ENCODE measurements at regions not wholly inside any gene's neighbourhood (a gene's known extent, or its start where the extent isn't known, plus 50 kb on each side); places are given as distances from the start of the nearest gene placed in this dataset.
"Not testable (repeated sequence)": the region's sequence is repeated elsewhere in the genome, so short reads cannot be mapped to it uniquely, and the experiment has no call there.

- H3K4me3 ChIP-seq (ENCODE audit: low read length) = no peak overlapping the region
- DNase-seq (ENCODE audit: low read depth) = peak; percentile 55
- TF ChIP-seq CTCF (IDR thresholded peaks at IDR 0.05; ENCODE audit: insufficient read depth, low read depth, low read length, missing control alignments) = no peak
These were observed 463.2 kb downstream of the KLF5 start for GRCh38 chr13:73521985-73522524.

GRCh38 chr13:73521290-73521624 lies 462.5 kb downstream of the KLF5 start:
- no peak for DNase-seq (ENCODE audit: low read depth)
- H3K4me3 ChIP-seq (ENCODE audit: low read length) = no peak overlapping the region
- TF ChIP-seq CTCF (IDR thresholded peaks at IDR 0.05; ENCODE audit: insufficient read depth, low read depth, low read length, missing control alignments) = no peak

- no peak for TF ChIP-seq CTCF (IDR thresholded peaks at IDR 0.05; ENCODE audit: insufficient read depth, low read depth, low read length, missing control alignments)
- H3K4me3 ChIP-seq (ENCODE audit: low read length) = no peak overlapping the region
- DNase-seq (ENCODE audit: low read depth) = no peak
These were observed 461.9 kb downstream of the KLF5 start for GRCh38 chr13:73520566-73521289.

- DNase-seq (ENCODE audit: low read depth); H3K4me3 ChIP-seq (ENCODE audit: low read length): not testable (repeated sequence)
These were observed 461.3 kb downstream of the KLF5 start for GRCh38 chr13:73520135-73520534.

- TF ChIP-seq CTCF (IDR thresholded peaks at IDR 0.05; ENCODE audit: insufficient read depth, low read depth, low read length, missing control alignments) = no peak
- no peak for DNase-seq (ENCODE audit: low read depth)
- no peak overlapping the region for H3K4me3 ChIP-seq (ENCODE audit: low read length)
These were observed 460.8 kb downstream of the KLF5 start for GRCh38 chr13:73519396-73520116.

GRCh38 chr13:73517766-73518165 lies 459.0 kb downstream of the KLF5 start:
- TF ChIP-seq CTCF (IDR thresholded peaks at IDR 0.05; ENCODE audit: insufficient read depth, low read depth, low read length, missing control alignments) = no peak
- H3K4me3 ChIP-seq (ENCODE audit: low read length) = no peak overlapping the region
- DNase-seq (ENCODE audit: low read depth) = no peak

GRCh38 chr13:73516731-73517130 lies 457.9 kb downstream of the KLF5 start:
- no peak overlapping the region for H3K4me3 ChIP-seq (ENCODE audit: low read length)
- DNase-seq (ENCODE audit: low read depth) = no peak
- no peak for TF ChIP-seq CTCF (IDR thresholded peaks at IDR 0.05; ENCODE audit: insufficient read depth, low read depth, low read length, missing control alignments)
